Adipocyte (in vitro differentiated cells): ENCODE measurements at regions not wholly inside any gene's neighbourhood (a gene's known extent, or its start where the extent isn't known, plus 50 kb on each side); places are given as distances from the start of the nearest gene placed in this dataset.
"Not testable (repeated sequence)": the region's sequence is repeated elsewhere in the genome, so short reads cannot be mapped to it uniquely, and the experiment has no call there.

Experiments used
- DNase-seq: peaks from one replicate; pipeline ENCODE4 v3.0.0-alpha.2; 2015; ENCODE audit warnings: low read depth
- H3K27me3 ChIP-seq: replicated peaks from 2 replicates; pipeline ENCODE4 v1.7.0; 2013; ENCODE audit warnings: mild to moderate bottlenecking, low read length, moderate library complexity; ENCODE audit not compliant: control insufficient read depth, insufficient read depth
- H3K36me3 ChIP-seq: 2 replicates; pipeline ENCODE4 v1.7.0; 2013; ENCODE audit warnings: low read length, mild to moderate bottlenecking, moderate library complexity; ENCODE audit not compliant: control insufficient read depth, insufficient read depth, severe bottlenecking
- H3K4me1 ChIP-seq: 2 replicates; pipeline ENCODE4 v1.7.0; 2013; ENCODE audit warnings: mild to moderate bottlenecking, low read length, moderate library complexity; ENCODE audit not compliant: control insufficient read depth, insufficient read depth
- H3K4me3 ChIP-seq: 2 replicates; pipeline ENCODE4 v1.7.0; 2013; ENCODE audit warnings: mild to moderate bottlenecking, low read length, moderate library complexity
- H3K9ac ChIP-seq: 2 replicates; pipeline ENCODE4 v1.7.0; 2013; ENCODE audit warnings: mild to moderate bottlenecking, low read length, moderate library complexity
- H3K9me3 ChIP-seq: 2 replicates; pipeline ENCODE4 v1.7.0; 2013; ENCODE audit warnings: mild to moderate bottlenecking, low read length, moderate library complexity; ENCODE audit not compliant: control insufficient read depth

- not testable (repeated sequence) for H3K9ac ChIP-seq, H3K4me1 ChIP-seq, DNase-seq, H3K9me3 ChIP-seq, H3K36me3 ChIP-seq, H3K4me3 ChIP-seq
- peaks cover 20% of the 10 kb centered on the region for H3K27me3 ChIP-seq
Measured at GRCh38 chr1:161433191-161433590, 65.5 kb upstream of the CFAP126 start.

- no peak overlapping the region for H3K4me3 ChIP-seq
- no peak for DNase-seq
- no peaks in the 10 kb centered on the region for H3K36me3 ChIP-seq
- peaks cover 17% of the 10 kb centered on the region for H3K27me3 ChIP-seq
- peaks cover 4% of the 10 kb centered on the region for H3K4me1 ChIP-seq
- no peak overlapping the region for H3K9ac ChIP-seq
- no peaks in the 10 kb centered on the region for H3K9me3 ChIP-seq
Measured at GRCh38 chr1:161432091-161432490, 64.4 kb upstream of the CFAP126 start.

GRCh38 chr1:161427733-161428516 is 60.2 kb upstream of the CFAP126 start:
- peak; percentile 46 for DNase-seq
- Histone ChIP-seq H3K4me3 (no peak overlapping the region), H3K9me3 (no peaks in the 10 kb centered on the region), H3K36me3 (no peaks in the 10 kb centered on the region), H3K4me1 (peaks cover 4% of the 10 kb centered on the region), H3K9ac (no peak overlapping the region), H3K27me3 (peaks cover 11% of the 10 kb centered on the region)

GRCh38 chr1:161422914-161423313 is 55.2 kb upstream of the CFAP126 start:
- H3K36me3 ChIP-seq, H3K4me1 ChIP-seq, H3K9me3 ChIP-seq, H3K27me3 ChIP-seq, H3K4me3 ChIP-seq, H3K9ac ChIP-seq, DNase-seq: not testable (repeated sequence)

- no peak for DNase-seq
- H3K36me3 ChIP-seq = no peaks in the 10 kb centered on the region
- H3K4me1 ChIP-seq = no peaks in the 10 kb centered on the region
- peak overlapping the region; percentile 56 for H3K4me3 ChIP-seq
- no peaks in the 10 kb centered on the region for H3K9me3 ChIP-seq
- no peaks in the 10 kb centered on the region for H3K27me3 ChIP-seq
- no peak overlapping the region for H3K9ac ChIP-seq
Measured at GRCh38 chr1:161421456-161421855, 53.8 kb upstream of the CFAP126 start.

- Histone ChIP-seq H3K27me3 (no peaks in the 10 kb centered on the region), H3K9ac (no peak overlapping the region), H3K4me1 (no peaks in the 10 kb centered on the region), H3K9me3 (no peaks in the 10 kb centered on the region), H3K36me3 (no peaks in the 10 kb centered on the region), H3K4me3 (no peak overlapping the region)
- DNase-seq = no peak
Measured at GRCh38 chr1:161420763-161421455, 53.2 kb upstream of the CFAP126 start.

- H3K4me3 ChIP-seq, H3K9ac ChIP-seq, H3K4me1 ChIP-seq, H3K36me3 ChIP-seq, H3K27me3 ChIP-seq, H3K9me3 ChIP-seq, DNase-seq: not testable (repeated sequence)
Measured at GRCh38 chr1:161417536-161417935, 49.9 kb upstream of the CFAP126 start.
